Thoracic aorta (tissue), 2 donors: ENCODE measurements at regions not wholly inside any gene's neighbourhood (a gene's known extent, or its start where the extent isn't known, plus 50 kb on each side); places are given as distances from the start of the nearest gene placed in this dataset.

Experiments
- ATAC-seq: fragments of 150-250 bp; one replicate; pipeline ENCODE4 v1.8.0; 2017; ENCODE audit warnings: low read depth; ENCODE audit not compliant: insufficient number of reproducible peaks, low FRiP score
- DNase-seq: peaks from one replicate; pipeline ENCODE4 v3.0.0-alpha.2; 2020; ENCODE audit warnings: low spot score
- H3K27ac ChIP-seq, 2 donors: fragments of 200-600 bp; sonication (generic); 1 replicate in 1 of 2; 2 replicates in 1 of 2; pipeline ENCODE4 v1.5.1; 2016; ENCODE audit warnings: mild to moderate bottlenecking in 2 of 2, moderate library complexity in 2 of 2
- H3K27me3 ChIP-seq: fragments of 200-600 bp; sonication (generic); replicated peaks from 2 replicates; pipeline ENCODE4 v1.6.0; 2016; ENCODE audit warnings: mild to moderate bottlenecking; ENCODE audit not compliant: insufficient read depth
- H3K36me3 ChIP-seq: fragments of 200-600 bp; sonication (generic); one replicate; pipeline ENCODE4 v1.5.1; 2016
- H3K4me1 ChIP-seq, 2 donors: fragments of 200-600 bp; sonication (generic); 1 replicate in 1 of 2; 2 replicates in 1 of 2; pipeline versions ENCODE4 v1.5.1 to v1.6.0; 2016; ENCODE audit warnings: low read depth in 2 of 2, mild to moderate bottlenecking in 1 of 2; ENCODE audit not compliant: control insufficient read depth in 1 of 2
- H3K4me3 ChIP-seq: fragments of 200-600 bp; sonication (generic); 2 replicates; pipeline ENCODE4 v1.5.1; 2016; ENCODE audit warnings: mild to moderate bottlenecking
- H3K9me3 ChIP-seq: fragments of 200-600 bp; sonication (generic); 2 replicates; pipeline ENCODE4 v1.5.1; 2016
- CTCF ChIP-seq: fragments of 200-600 bp; sonication (generic); IDR thresholded peaks from one replicate; pipeline ENCODE4 v1.5.1; 2019; ENCODE audit warnings: antibody characterized with exemption

DNA sequence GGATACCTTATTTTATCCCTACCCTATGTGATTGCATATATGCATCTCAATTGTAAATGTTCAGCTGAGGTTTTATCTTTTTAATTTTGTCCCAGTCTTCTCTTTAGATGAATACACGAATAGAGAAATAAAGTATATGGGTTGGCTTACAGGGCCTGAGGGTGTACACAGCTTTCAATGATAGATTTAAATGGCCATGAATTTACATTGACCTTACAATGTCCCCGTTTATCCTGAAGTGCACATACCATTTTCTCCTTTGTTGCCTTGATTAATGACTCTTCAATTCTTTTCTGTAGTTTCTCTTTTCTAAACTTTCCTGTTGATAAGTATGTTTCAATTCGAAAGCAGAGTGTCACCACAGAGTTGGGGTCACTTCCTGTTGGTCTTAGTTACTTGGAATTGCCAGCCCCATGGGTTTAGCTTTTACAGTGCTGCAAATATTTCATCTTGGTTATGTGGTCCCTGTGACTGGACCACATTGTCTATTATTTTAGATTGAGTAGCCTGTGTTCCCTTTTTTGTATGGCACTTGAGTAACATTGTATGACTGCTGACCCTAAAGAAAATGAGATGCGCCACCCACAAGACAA lies 1616.3 kb upstream of the ACVR2A start:
- Histone ChIP-seq H3K27me3 (no peaks in the 10 kb centered on the region), H3K9me3 (no peaks in the 10 kb centered on the region), H3K4me1 (no peaks in the 10 kb centered on the region), H3K27ac (no peak overlapping the region), H3K36me3 (no peaks in the 10 kb centered on the region), H3K4me3 (no peak overlapping the region)
- TF ChIP-seq CTCF, result no peak
- no peak for ATAC-seq
- no peak for DNase-seq

GRCh38 chr2:146228020-146228393 lies 1616.8 kb upstream of the ACVR2A start:
- no peak overlapping the region for H3K27ac ChIP-seq
- H3K36me3 ChIP-seq, result no peaks in the 10 kb centered on the region
- H3K4me1 ChIP-seq, result no peaks in the 10 kb centered on the region
- no peak for TF ChIP-seq CTCF
- H3K9me3 ChIP-seq, result no peaks in the 10 kb centered on the region
- no peak for DNase-seq
- H3K4me3 ChIP-seq, result no peak overlapping the region
- no peaks in the 10 kb centered on the region for H3K27me3 ChIP-seq
- no peak for ATAC-seq

DNA sequence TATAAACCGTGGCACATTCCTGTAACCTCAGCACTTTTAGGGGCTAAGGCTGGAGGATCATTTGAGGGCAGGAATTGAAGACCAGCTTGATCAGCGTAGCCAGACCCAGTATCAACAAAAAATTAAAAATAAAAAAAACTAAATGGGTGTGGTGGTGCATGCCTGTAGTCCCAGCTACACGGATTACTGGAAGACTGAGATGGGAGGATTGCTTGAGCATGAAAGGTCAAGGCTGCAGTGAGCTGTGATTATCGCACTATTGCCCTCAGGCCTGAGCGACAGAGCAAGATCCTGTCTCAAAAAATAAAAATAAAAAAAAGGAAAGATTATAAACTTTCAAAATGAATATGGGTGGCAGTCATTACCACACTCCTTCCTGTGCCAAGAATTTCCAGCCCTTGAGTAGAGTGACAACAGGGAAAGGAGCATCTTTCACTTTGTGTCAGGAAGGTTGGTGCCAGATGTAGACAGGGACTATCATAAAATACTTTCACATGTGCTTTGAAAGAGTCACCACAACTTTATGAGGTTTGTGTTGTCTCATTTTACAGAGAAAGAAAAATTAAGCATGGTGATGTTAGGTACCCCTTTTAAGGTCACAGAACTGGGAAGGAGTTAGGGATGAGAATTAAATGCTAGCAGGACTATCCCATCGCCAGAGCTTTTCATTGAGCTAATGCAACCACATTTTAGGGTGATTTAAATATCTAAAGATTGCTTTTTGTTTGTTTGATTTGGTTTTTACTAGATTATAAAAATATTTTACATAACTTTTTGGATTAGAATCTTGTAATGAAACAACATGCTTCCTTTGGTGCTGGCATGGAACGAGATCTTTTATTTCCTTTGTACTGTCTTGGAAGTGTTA lies 1617.4 kb upstream of the ACVR2A start:
- Histone ChIP-seq H3K4me3 (no peak overlapping the region), H3K27ac (no peak overlapping the region), H3K27me3 (no peaks in the 10 kb centered on the region), H3K36me3 (no peaks in the 10 kb centered on the region), H3K9me3 (no peaks in the 10 kb centered on the region), H3K4me1 (no peaks in the 10 kb centered on the region)
- no peak for TF ChIP-seq CTCF
- DNase-seq (no peak), ATAC-seq (no peak)

- no peak overlapping the region for H3K27ac ChIP-seq
- no peaks in the 10 kb centered on the region for H3K27me3 ChIP-seq
- DNase-seq, result no peak
- H3K4me3 ChIP-seq, result no peak overlapping the region
- H3K36me3 ChIP-seq, result no peaks in the 10 kb centered on the region
- H3K4me1 ChIP-seq, result no peaks in the 10 kb centered on the region
- TF ChIP-seq CTCF, result no peak
- no peaks in the 10 kb centered on the region for H3K9me3 ChIP-seq
- ATAC-seq, result no peak
Measured at GRCh38 chr2:146226077-146226476, 1618.8 kb upstream of the ACVR2A start.

DNA sequence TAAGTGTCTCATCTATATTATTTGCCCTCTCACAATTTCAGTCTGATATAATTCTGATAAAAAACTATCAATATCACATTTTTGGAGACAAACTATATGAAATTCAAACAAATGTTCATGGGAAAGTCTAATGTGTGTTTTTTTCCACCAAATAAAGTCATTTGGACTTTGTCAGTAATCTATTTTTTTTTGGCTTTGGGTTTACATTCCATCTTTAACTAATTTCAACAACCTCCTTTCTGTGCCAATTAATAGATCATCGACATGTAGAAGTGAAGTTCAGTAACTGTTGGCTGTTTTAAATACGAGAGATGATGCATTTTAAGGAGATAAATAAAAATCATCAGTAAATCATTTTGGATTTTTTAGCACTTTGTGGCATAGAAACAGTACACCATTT lies 1623.0 kb upstream of the ACVR2A start:
- no peaks in the 10 kb centered on the region for H3K9me3 ChIP-seq
- DNase-seq (no peak), ATAC-seq (no peak)
- no peaks in the 10 kb centered on the region for H3K27me3 ChIP-seq
- no peak for TF ChIP-seq CTCF
- no peak overlapping the region for H3K4me3 ChIP-seq
- H3K36me3 ChIP-seq, result no peaks in the 10 kb centered on the region
- no peak overlapping the region for H3K27ac ChIP-seq
- H3K4me1 ChIP-seq, result no peaks in the 10 kb centered on the region
